ENCODE measurements at regions not wholly inside any gene's neighbourhood (a gene's known extent, or its start where the extent isn't known, plus 50 kb on each side); places are given as distances from the start of the nearest gene placed in this dataset.

DNA sequence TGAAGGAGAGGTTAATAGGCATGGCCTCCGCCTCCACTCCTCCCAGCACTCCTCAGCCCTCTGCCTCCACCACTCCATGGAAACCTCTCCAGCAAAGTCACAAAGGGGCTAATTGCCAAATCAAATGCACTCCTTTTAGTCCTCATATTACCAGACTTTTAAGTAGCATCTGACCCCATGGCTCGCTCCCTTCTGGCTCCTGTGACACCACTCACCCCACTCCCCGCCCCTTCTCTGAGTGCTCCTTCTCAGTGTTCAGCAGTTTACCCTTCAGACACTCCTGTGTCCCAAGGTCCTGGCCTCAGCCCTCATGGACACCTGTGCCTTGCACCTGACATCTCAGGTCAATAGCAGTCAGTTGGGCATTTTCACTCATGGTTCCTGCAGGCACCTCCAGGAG is 243.5 kb upstream of the CCL2 start:
- TF ChIP-seq, protein P1, sequence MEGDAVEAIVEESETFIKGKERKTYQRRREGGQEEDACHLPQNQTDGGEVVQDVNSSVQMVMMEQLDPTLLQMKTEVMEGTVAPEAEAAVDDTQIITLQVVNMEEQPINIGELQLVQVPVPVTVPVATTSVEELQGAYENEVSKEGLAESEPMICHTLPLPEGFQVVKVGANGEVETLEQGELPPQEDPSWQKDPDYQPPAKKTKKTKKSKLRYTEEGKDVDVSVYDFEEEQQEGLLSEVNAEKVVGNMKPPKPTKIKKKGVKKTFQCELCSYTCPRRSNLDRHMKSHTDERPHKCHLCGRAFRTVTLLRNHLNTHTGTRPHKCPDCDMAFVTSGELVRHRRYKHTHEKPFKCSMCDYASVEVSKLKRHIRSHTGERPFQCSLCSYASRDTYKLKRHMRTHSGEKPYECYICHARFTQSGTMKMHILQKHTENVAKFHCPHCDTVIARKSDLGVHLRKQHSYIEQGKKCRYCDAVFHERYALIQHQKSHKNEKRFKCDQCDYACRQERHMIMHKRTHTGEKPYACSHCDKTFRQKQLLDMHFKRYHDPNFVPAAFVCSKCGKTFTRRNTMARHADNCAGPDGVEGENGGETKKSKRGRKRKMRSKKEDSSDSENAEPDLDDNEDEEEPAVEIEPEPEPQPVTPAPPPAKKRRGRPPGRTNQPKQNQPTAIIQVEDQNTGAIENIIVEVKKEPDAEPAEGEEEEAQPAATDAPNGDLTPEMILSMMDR (IDR thresholded peaks at IDR 0.05) = no peak
- no peak for TF ChIP-seq POLR2A (IDR thresholded peaks at IDR 0.05)

Measured in Peyer's patch (tissue), 4 donors.